HepG2 (cell line): ENCODE measurements at regions not wholly inside any gene's neighbourhood (a gene's known extent, or its start where the extent isn't known, plus 50 kb on each side); places are given as distances from the start of the nearest gene placed in this dataset.

ENCODE experiments used
- CHD2 ChIP-seq: IDR thresholded peaks from 2 replicates; pipeline ENCODE4 v1.6.1; 2011; ENCODE audit warnings: low read depth, low read length, improper control_type of control experiment
- CTCF ChIP-seq: sonication (generic); formaldehyde crosslinking; IDR thresholded peaks from 2 replicates; pipeline ENCODE4 v1.5.0; 2020; ENCODE audit warnings: mild to moderate bottlenecking, missing genetic modification reagents, moderate library complexity
- ETV6 ChIP-seq: sonication (generic); formaldehyde crosslinking; conservative IDR thresholded peaks from 2 replicates; pipeline ENCODE4 v1.4.0; 2020; ENCODE audit warnings: missing genetic modification reagents
- EZH2 ChIP-seq: conservative IDR thresholded peaks from 2 replicates; pipeline ENCODE4 v1.6.1; 2012; ENCODE audit warnings: mild to moderate bottlenecking, low read depth, low read length, moderate library complexity
- HNF1A ChIP-seq, 2 experiments: sonication (generic) in 1 of 2; formaldehyde crosslinking in 1 of 2; IDR thresholded peaks; 2 replicates each; pipeline versions ENCODE4 v1.4.0 to v1.6.1; 2016 to 2020; ENCODE audit warnings: borderline replicate concordance in 1 of 2, low read depth in 1 of 2, mild to moderate bottlenecking in 1 of 2, missing genetic modification reagents in 1 of 2
- MAX ChIP-seq: IDR thresholded peaks from 2 replicates; pipeline ENCODE4 v1.6.1; 2012; ENCODE audit warnings: inconsistent platforms
- MYC ChIP-seq: sonication (generic); formaldehyde crosslinking; IDR thresholded peaks from 2 replicates; pipeline ENCODE4 v1.9.0; 2021; ENCODE audit warnings: missing genetic modification reagents, borderline replicate concordance
- RAD51 ChIP-seq: fragments of 450-650 bp; IDR thresholded peaks from 2 replicates; pipeline ENCODE4 v1.6.1; 2016; ENCODE audit warnings: borderline replicate concordance
- RFX5 ChIP-seq: IDR thresholded peaks from 2 replicates; pipeline ENCODE4 v1.6.1; 2011; ENCODE audit warnings: low read depth, low read length, improper control_type of control experiment
- ZNF232 ChIP-seq: sonication (generic); formaldehyde crosslinking; IDR thresholded peaks from 2 replicates; pipeline ENCODE4 v1.4.0; 2020; ENCODE audit warnings: missing genetic modification reagents, borderline replicate concordance
- ZNF24 ChIP-seq: fragments of 450-650 bp; IDR thresholded peaks from 2 replicates; pipeline ENCODE4 v1.6.1; 2017; ENCODE audit warnings: antibody characterized with exemption, mild to moderate bottlenecking
- ZZZ3 ChIP-seq: sonication (generic); formaldehyde crosslinking; IDR thresholded peaks from 2 replicates; pipeline ENCODE4 v1.4.0; 2020; ENCODE audit warnings: missing genetic modification reagents, mild to moderate bottlenecking, borderline replicate concordance
- TF ChIP-seq, protein P1 (sequence below): sonication (generic); formaldehyde crosslinking; IDR thresholded peaks from 2 replicates; pipeline ENCODE4 v1.4.0; 2020; ENCODE audit warnings: mild to moderate bottlenecking, missing genetic modification reagents

- no peak for TF ChIP-seq ETV6
- TF ChIP-seq HNF1A (IDR thresholded peaks at IDR 0.05; ENCODE audit: low read depth), result no peak
- no peak for TF ChIP-seq HNF1A (CRISPR knock-in tag; IDR thresholded peaks at IDR 0.05; ENCODE audit: borderline replicate concordance)
- no peak for TF ChIP-seq ZNF232 (CRISPR knock-in tag)
- TF ChIP-seq CTCF (CRISPR knock-in tag), result no peak
- no peak for TF ChIP-seq RAD51
- no peak for TF ChIP-seq ZZZ3 (CRISPR knock-in tag)
- TF ChIP-seq MAX, result no peak
- no peak for TF ChIP-seq CHD2
- TF ChIP-seq EZH2, result no peak
- TF ChIP-seq, protein P1, sequence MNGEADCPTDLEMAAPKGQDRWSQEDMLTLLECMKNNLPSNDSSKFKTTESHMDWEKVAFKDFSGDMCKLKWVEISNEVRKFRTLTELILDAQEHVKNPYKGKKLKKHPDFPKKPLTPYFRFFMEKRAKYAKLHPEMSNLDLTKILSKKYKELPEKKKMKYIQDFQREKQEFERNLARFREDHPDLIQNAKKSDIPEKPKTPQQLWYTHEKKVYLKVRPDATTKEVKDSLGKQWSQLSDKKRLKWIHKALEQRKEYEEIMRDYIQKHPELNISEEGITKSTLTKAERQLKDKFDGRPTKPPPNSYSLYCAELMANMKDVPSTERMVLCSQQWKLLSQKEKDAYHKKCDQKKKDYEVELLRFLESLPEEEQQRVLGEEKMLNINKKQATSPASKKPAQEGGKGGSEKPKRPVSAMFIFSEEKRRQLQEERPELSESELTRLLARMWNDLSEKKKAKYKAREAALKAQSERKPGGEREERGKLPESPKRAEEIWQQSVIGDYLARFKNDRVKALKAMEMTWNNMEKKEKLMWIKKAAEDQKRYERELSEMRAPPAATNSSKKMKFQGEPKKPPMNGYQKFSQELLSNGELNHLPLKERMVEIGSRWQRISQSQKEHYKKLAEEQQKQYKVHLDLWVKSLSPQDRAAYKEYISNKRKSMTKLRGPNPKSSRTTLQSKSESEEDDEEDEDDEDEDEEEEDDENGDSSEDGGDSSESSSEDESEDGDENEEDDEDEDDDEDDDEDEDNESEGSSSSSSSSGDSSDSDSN (CRISPR knock-in tag), result no peak
- TF ChIP-seq RFX5, result no peak
- no peak for TF ChIP-seq MYC (CRISPR knock-in tag)
- TF ChIP-seq ZNF24, result no peak
Observed at GRCh38 chr13:73369095-73369494, 310.3 kb downstream of the KLF5 start.
